Subcutaneous abdominal adipose tissue (tissue), 5 donors: ENCODE measurements at regions not wholly inside any gene's neighbourhood (a gene's known extent, or its start where the extent isn't known, plus 50 kb on each side); places are given as distances from the start of the nearest gene placed in this dataset.
"Not testable (repeated sequence)": the region's sequence is repeated elsewhere in the genome, so short reads cannot be mapped to it uniquely, and the experiment has no call there.

ENCODE experiments used
- H3K27ac ChIP-seq: one replicate; pipeline ENCODE4 v1.7.0; 2013; ENCODE audit warnings: low read depth, mild to moderate bottlenecking, inconsistent platforms, low read length, moderate library complexity
- H3K27me3 ChIP-seq, 5 donors: one replicate each; pipeline ENCODE4 v1.7.0; 2013; ENCODE audit warnings: low read length in 5 of 5, inconsistent platforms in 1 of 5; ENCODE audit not compliant: control insufficient read depth in 5 of 5, insufficient read depth in 4 of 5
- H3K36me3 ChIP-seq, 5 donors: one replicate each; pipeline ENCODE4 v1.7.0; 2013; ENCODE audit warnings: low read length in 5 of 5; ENCODE audit not compliant: control insufficient read depth in 5 of 5, insufficient read depth in 5 of 5
- H3K4me1 ChIP-seq, 5 donors: one replicate each; pipeline ENCODE4 v1.7.0; 2013; ENCODE audit warnings: low read length in 5 of 5, mild to moderate bottlenecking in 3 of 5, moderate library complexity in 1 of 5; ENCODE audit not compliant: control insufficient read depth in 5 of 5, insufficient read depth in 5 of 5
- H3K4me3 ChIP-seq, 5 donors: one replicate each; pipeline ENCODE4 v1.7.0; 2013; ENCODE audit warnings: low read length in 5 of 5, low read depth in 1 of 5
- H3K9ac ChIP-seq, 5 donors: one replicate each; pipeline ENCODE4 v1.7.0; 2013; ENCODE audit warnings: low read length in 5 of 5, mild to moderate bottlenecking in 4 of 5, moderate library complexity in 3 of 5
- H3K9me3 ChIP-seq, 5 donors: one replicate each; pipeline ENCODE4 v1.7.0; 2013; ENCODE audit warnings: low read length in 5 of 5; ENCODE audit not compliant: control insufficient read depth in 5 of 5
- donor health status: healthy.
- donor health status: healthy.
- donor health status: healthy.
- donor health status: healthy.
- donor health status: healthy.

DNA sequence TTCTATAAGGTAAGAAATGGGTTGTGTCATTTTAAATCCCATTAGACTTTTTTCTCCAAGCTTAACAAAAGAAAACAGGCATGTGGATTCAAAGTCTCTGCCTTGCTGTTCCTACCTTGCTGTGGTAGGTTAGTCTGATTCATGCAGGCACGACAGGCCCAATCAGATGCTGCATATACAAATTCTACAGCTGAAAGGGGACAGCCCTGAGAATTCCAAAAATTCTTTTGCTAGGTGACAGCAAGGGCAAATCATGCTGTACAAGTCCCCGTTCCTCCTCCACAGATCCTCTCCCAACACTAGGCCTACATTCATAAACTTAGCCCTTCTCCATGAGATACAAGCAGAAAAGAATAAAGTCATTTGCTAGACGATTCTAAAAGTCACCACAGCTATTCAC, 161.2 kb upstream of the THBS1 start:
- Histone ChIP-seq H3K9me3 (no peaks in the 10 kb centered on the region), H3K9ac (no peak overlapping the region), H3K27ac (no peak overlapping the region), H3K4me1 (peaks cover 0 to 3% (median 0%) of the 10 kb centered on the region in 5 donors), H3K27me3 (no peaks in the 10 kb centered on the region), H3K36me3 (no peaks in the 10 kb centered on the region), H3K4me3 (no peak overlapping the region)

DNA sequence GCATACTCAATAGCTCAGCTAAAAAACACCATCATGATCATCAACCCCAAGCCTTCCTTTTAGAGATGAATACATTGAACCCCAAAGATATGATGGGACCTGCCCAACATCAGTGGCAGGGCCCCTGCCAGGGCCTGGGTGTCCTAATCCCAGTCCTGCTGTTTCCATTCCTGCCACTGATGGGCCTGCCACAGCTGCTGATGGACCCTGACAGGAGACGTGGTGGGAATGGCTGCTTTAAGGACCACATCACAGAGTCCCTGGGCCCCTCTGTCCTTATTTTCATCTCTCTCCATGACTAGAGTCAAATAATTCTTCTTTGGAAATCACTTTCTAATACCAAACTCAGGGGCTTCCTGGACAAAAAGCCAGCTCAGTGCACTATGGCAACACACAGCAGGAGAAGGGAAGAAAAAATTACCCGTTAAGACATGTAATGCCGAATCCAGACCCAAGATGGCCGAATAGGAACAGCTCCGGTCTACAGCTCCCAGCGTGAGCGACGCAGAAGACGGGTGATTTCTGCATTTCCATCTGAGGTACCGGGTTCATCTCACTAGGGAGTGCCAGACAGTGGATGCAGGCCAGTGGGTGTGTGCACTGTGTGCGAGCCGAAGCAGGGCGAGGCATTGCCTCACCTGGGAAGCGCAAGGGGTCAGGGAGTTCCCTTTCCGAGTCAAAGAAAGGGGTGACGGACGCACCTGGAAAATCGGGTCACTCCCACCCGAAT, 160.6 kb upstream of the THBS1 start:
- H3K4me3 ChIP-seq, H3K27me3 ChIP-seq, H3K4me1 ChIP-seq, H3K27ac ChIP-seq, H3K9ac ChIP-seq, H3K9me3 ChIP-seq, H3K36me3 ChIP-seq: not testable (repeated sequence)

GRCh38 chr15:39420853-39421192, 160.1 kb upstream of the THBS1 start:
- not testable (repeated sequence) for H3K27me3 ChIP-seq, H3K36me3 ChIP-seq, H3K9me3 ChIP-seq, H3K9ac ChIP-seq, H3K4me3 ChIP-seq, H3K27ac ChIP-seq, H3K4me1 ChIP-seq

GRCh38 chr15:39426552-39427532, 154.0 kb upstream of the THBS1 start:
- Histone ChIP-seq H3K4me3 (peak overlapping the region in 1 of 5 donors; percentile 31), H3K9me3 (no peaks in the 10 kb centered on the region), H3K27me3 (no peaks in the 10 kb centered on the region), H3K4me1 (peaks cover 0 to 13% (median 5%) of the 10 kb centered on the region in 5 donors), H3K36me3 (no peaks in the 10 kb centered on the region), H3K9ac (no peak overlapping the region), H3K27ac (no peak overlapping the region)

DNA sequence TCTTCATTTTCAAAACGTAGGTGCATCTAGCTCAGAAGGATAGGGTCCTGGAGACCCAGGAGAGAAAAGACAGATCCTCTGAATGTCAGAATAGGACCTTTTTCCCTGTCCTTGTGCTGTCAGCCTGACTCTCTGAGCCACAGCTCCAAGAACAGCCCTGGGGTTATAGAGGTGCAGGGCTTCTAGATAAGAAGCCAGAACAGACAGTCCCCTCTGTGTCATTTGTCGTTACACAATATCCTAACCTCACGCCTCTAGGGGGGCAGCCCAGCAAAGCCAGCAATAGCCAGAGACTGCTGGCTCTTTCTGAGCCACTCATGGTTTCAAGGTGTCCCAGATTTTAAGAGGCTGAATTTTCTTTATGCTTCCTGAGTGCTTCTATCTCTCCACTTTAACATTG, 153.2 kb upstream of the THBS1 start:
- H3K4me3 ChIP-seq: no peak overlapping the region
- H3K9ac ChIP-seq: no peak overlapping the region
- H3K36me3 ChIP-seq: no peaks in the 10 kb centered on the region
- peaks cover 0 to 15% (median 5%) of the 10 kb centered on the region in 5 donors for H3K4me1 ChIP-seq
- H3K27ac ChIP-seq: no peak overlapping the region
- no peaks in the 10 kb centered on the region for H3K27me3 ChIP-seq
- no peaks in the 10 kb centered on the region for H3K9me3 ChIP-seq

GRCh38 chr15:39429898-39430357, 151.0 kb upstream of the THBS1 start:
- H3K36me3 ChIP-seq: no peaks in the 10 kb centered on the region
- H3K27me3 ChIP-seq: no peaks in the 10 kb centered on the region
- H3K9me3 ChIP-seq: no peaks in the 10 kb centered on the region
- no peak overlapping the region for H3K4me3 ChIP-seq
- H3K9ac ChIP-seq: no peak overlapping the region
- peaks cover 0 to 29% (median 7%) of the 10 kb centered on the region in 5 donors for H3K4me1 ChIP-seq
- H3K27ac ChIP-seq: no peak overlapping the region

- no peaks in the 10 kb centered on the region for H3K27me3 ChIP-seq
Measured at GRCh38 chr15:39430389-39430788, 150.5 kb upstream of the THBS1 start.

DNA sequence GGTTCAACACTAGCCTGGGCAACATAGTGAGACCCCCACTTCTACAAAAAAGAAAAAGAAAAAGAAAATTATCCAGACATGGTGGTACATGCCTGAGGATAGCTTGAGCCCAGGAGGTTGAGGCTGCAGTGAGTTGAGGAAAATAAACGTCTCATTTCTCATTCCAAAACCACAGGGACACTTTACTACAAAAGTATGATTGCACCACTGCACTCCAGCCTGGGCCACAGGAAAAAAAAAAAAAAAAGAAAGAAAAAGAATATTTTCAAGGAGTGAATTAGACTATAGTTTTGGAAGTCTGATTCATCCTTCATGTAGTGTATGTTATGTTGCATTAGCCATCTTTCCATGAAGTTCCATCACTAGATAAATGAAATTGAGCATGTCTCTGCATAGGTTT, 149.5 kb upstream of the THBS1 start:
- Histone ChIP-seq H3K4me1 (peaks cover 0 to 34% (median 7%) of the 10 kb centered on the region in 5 donors), H3K27ac (no peak overlapping the region), H3K9me3 (no peaks in the 10 kb centered on the region), H3K36me3 (no peaks in the 10 kb centered on the region), H3K27me3 (no peaks in the 10 kb centered on the region), H3K9ac (no peak overlapping the region), H3K4me3 (no peak overlapping the region)

More at GRCh38 chr15:39430389-39430788, 150.5 kb upstream of the THBS1 start:
- peaks cover 0 to 32% (median 7%) of the 10 kb centered on the region in 5 donors for H3K4me1 ChIP-seq
- no peak overlapping the region for H3K27ac ChIP-seq
- H3K9ac ChIP-seq: no peak overlapping the region
- no peaks in the 10 kb centered on the region for H3K9me3 ChIP-seq
- H3K4me3 ChIP-seq: no peak overlapping the region
- H3K36me3 ChIP-seq: no peaks in the 10 kb centered on the region

GRCh38 chr15:39432026-39432425, 148.9 kb upstream of the THBS1 start:
- H3K9me3 ChIP-seq: no peaks in the 10 kb centered on the region
- H3K4me3 ChIP-seq: no peak overlapping the region
- H3K4me1 ChIP-seq: peaks cover 0 to 28% (median 7%) of the 10 kb centered on the region in 5 donors
- H3K27me3 ChIP-seq: no peaks in the 10 kb centered on the region
- H3K9ac ChIP-seq: no peak overlapping the region
- H3K36me3 ChIP-seq: no peaks in the 10 kb centered on the region
- H3K27ac ChIP-seq: no peak overlapping the region

GRCh38 chr15:39432912-39433348, 147.9 kb upstream of the THBS1 start:
- no peaks in the 10 kb centered on the region for H3K9me3 ChIP-seq
- no peaks in the 10 kb centered on the region for H3K27me3 ChIP-seq
- peaks cover 0 to 20% (median 2%) of the 10 kb centered on the region in 5 donors for H3K4me1 ChIP-seq
- no peak overlapping the region for H3K27ac ChIP-seq
- H3K9ac ChIP-seq: no peak overlapping the region
- no peak overlapping the region for H3K4me3 ChIP-seq
- H3K36me3 ChIP-seq: no peaks in the 10 kb centered on the region
